ENCODE measurements at regions not wholly inside any gene's neighbourhood (a gene's known extent, or its start where the extent isn't known, plus 50 kb on each side); places are given as distances from the start of the nearest gene placed in this dataset.

GRCh38 chr2:34789169-34789568, 1190.1 kb upstream of the FAM98A start:
- H3K9me3 ChIP-seq (ENCODE audit: insufficient read depth, low read depth, low read length): no peaks in the 10 kb centered on the region
- H3K79me2 ChIP-seq (ENCODE audit: insufficient read depth, low read length): no peaks in the 10 kb centered on the region
- H3K9ac ChIP-seq (ENCODE audit: low read depth, low read length, poor library complexity, severe bottlenecking): no peak overlapping the region
- H3K4me3 ChIP-seq (ENCODE audit: low read length, poor library complexity, severe bottlenecking): no peak overlapping the region
- TF ChIP-seq, protein P1, sequence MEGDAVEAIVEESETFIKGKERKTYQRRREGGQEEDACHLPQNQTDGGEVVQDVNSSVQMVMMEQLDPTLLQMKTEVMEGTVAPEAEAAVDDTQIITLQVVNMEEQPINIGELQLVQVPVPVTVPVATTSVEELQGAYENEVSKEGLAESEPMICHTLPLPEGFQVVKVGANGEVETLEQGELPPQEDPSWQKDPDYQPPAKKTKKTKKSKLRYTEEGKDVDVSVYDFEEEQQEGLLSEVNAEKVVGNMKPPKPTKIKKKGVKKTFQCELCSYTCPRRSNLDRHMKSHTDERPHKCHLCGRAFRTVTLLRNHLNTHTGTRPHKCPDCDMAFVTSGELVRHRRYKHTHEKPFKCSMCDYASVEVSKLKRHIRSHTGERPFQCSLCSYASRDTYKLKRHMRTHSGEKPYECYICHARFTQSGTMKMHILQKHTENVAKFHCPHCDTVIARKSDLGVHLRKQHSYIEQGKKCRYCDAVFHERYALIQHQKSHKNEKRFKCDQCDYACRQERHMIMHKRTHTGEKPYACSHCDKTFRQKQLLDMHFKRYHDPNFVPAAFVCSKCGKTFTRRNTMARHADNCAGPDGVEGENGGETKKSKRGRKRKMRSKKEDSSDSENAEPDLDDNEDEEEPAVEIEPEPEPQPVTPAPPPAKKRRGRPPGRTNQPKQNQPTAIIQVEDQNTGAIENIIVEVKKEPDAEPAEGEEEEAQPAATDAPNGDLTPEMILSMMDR (conservative IDR thresholded peaks at IDR 0.05; ENCODE audit: low read length): no peak
- no peak for TF ChIP-seq EZH2phosphoT487 (IDR thresholded peaks at IDR 0.05; ENCODE audit: borderline replicate concordance)
- H3F3A ChIP-seq (ENCODE audit: low read depth): no peaks in the 10 kb centered on the region
- H3K4me1 ChIP-seq (ENCODE audit: insufficient read depth, low read length, poor library complexity, severe bottlenecking): no peaks in the 10 kb centered on the region
- H3K4me2 ChIP-seq (ENCODE audit: low read depth, low read length, poor library complexity, severe bottlenecking): no peak overlapping the region
- no peaks in the 10 kb centered on the region for H4K20me1 ChIP-seq (ENCODE audit: insufficient read depth, low read length, poor library complexity, severe bottlenecking)
- H3K36me3 ChIP-seq (ENCODE audit: insufficient read depth, low read length): no peaks in the 10 kb centered on the region
- H2AFZ ChIP-seq (ENCODE audit: low read length): no peak overlapping the region
- H3K27me3 ChIP-seq (ENCODE audit: insufficient read depth, low read length, poor library complexity, severe bottlenecking): no peaks in the 10 kb centered on the region
- no peaks in the 10 kb centered on the region for H3K9me2 ChIP-seq (replicated peaks; ENCODE audit: low read depth, low read length)

- TF ChIP-seq EZH2phosphoT487 (IDR thresholded peaks at IDR 0.05; ENCODE audit: borderline replicate concordance): no peak
- TF ChIP-seq, protein P1 (conservative IDR thresholded peaks at IDR 0.05; ENCODE audit: low read length): no peak
- Histone ChIP-seq H3K9ac (ENCODE audit: low read depth, low read length, poor library complexity, severe bottlenecking) (no peak overlapping the region), H3K36me3 (ENCODE audit: insufficient read depth, low read length) (no peaks in the 10 kb centered on the region), H3K27me3 (ENCODE audit: insufficient read depth, low read length, poor library complexity, severe bottlenecking) (no peaks in the 10 kb centered on the region), H3K4me2 (ENCODE audit: low read depth, low read length, poor library complexity, severe bottlenecking) (no peak overlapping the region), H3K9me2 (replicated peaks; ENCODE audit: low read depth, low read length) (no peaks in the 10 kb centered on the region), H3F3A (ENCODE audit: low read depth) (no peaks in the 10 kb centered on the region), H2AFZ (ENCODE audit: low read length) (no peak overlapping the region), H3K9me3 (ENCODE audit: insufficient read depth, low read depth, low read length) (no peaks in the 10 kb centered on the region), H3K4me3 (ENCODE audit: low read length, poor library complexity, severe bottlenecking) (no peak overlapping the region), H3K79me2 (ENCODE audit: insufficient read depth, low read length) (no peaks in the 10 kb centered on the region), H4K20me1 (ENCODE audit: insufficient read depth, low read length, poor library complexity, severe bottlenecking) (no peaks in the 10 kb centered on the region), H3K4me1 (ENCODE audit: insufficient read depth, low read length, poor library complexity, severe bottlenecking) (no peaks in the 10 kb centered on the region)
These were observed 1188.2 kb upstream of the FAM98A start for GRCh38 chr2:34787341-34787740.

GRCh38 chr2:34785206-34785785, 1186.2 kb upstream of the FAM98A start:
- no peak overlapping the region for H3K9ac ChIP-seq (ENCODE audit: low read depth, low read length, poor library complexity, severe bottlenecking)
- no peaks in the 10 kb centered on the region for H3K9me2 ChIP-seq (replicated peaks; ENCODE audit: low read depth, low read length)
- H3K4me2 ChIP-seq (ENCODE audit: low read depth, low read length, poor library complexity, severe bottlenecking): no peak overlapping the region
- no peaks in the 10 kb centered on the region for H3K79me2 ChIP-seq (ENCODE audit: insufficient read depth, low read length)
- H3K27me3 ChIP-seq (ENCODE audit: insufficient read depth, low read length, poor library complexity, severe bottlenecking): no peaks in the 10 kb centered on the region
- H3K4me3 ChIP-seq (ENCODE audit: low read length, poor library complexity, severe bottlenecking): no peak overlapping the region
- peaks cover 4% of the 10 kb centered on the region; the same call in 1 of the 2 replicates for H3K9me3 ChIP-seq (ENCODE audit: insufficient read depth, low read depth, low read length)
- no peaks in the 10 kb centered on the region for H3K4me1 ChIP-seq (ENCODE audit: insufficient read depth, low read length, poor library complexity, severe bottlenecking)
- H3F3A ChIP-seq (ENCODE audit: low read depth): no peaks in the 10 kb centered on the region
- no peak overlapping the region for H2AFZ ChIP-seq (ENCODE audit: low read length)
- H4K20me1 ChIP-seq (ENCODE audit: insufficient read depth, low read length, poor library complexity, severe bottlenecking): no peaks in the 10 kb centered on the region
- no peak for TF ChIP-seq EZH2phosphoT487 (IDR thresholded peaks at IDR 0.05; ENCODE audit: borderline replicate concordance)
- TF ChIP-seq, protein P1 (conservative IDR thresholded peaks at IDR 0.05; ENCODE audit: low read length): no peak
- H3K36me3 ChIP-seq (ENCODE audit: insufficient read depth, low read length): no peaks in the 10 kb centered on the region
